ENCODE measurements at regions not wholly inside any gene's neighbourhood (a gene's known extent, or its start where the extent isn't known, plus 50 kb on each side); places are given as distances from the start of the nearest gene placed in this dataset.

DNA sequence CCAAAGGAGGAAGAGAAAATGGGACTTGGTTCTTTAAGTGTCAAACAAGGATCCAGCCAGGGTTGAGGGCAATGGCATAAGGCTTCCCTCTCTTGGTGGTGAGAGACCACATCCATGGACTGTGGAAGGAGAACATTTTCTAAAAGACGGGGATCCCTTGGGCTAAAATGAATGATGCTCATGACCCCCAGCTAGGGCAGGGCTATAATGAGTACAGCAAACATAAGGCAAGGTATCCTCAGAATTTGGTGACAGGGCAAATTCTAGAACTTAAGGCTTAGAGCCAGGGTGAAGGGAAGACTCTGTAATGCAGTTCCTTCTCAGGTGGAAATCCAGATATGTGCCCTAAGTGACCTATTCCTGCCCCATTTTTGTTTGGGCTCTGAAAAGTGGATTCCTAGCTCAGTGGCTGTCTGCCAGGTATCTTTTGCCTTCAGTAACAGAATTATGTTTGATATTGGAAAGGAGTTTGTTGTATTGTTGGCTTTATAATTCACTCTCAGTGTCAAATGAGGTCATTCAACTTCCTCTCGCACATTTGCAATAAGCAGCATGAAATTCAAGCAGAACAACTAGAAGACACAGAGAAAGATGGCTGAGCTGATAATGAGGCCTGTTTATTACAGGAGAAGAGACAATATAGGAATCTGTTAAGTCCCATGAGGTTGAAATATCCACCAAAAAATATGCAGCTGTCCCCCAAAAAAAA, 76.8 kb downstream of the DAD1 start:
- intact Hi-C loops (cut with micrococcal nuclease) (no loop called here), in situ Hi-C loops (cut with MboI; ENCODE audit: low sequenced_read_pairs) (no loop called here), dilution Hi-C loops (cut with HindIII; ENCODE audit: low sequenced_read_pairs, unreplicated experiment) (no loop called here)
- WGBS, 2 experiments (ENCODE audit: extremely low coverage in 2 of 2, insufficient read length in 1 of 2), result no CpG with 5 or more reads among the region's 2 CpGs
- ChIA-PET CTCF (no interaction called here), POLR2A (ENCODE audit: unreplicated experiment) (no interaction called here)
- no peak overlapping the region for H3K18ac ChIP-seq (ENCODE audit: low read depth, low read length)
- H3K56ac ChIP-seq (ENCODE audit: extremely low read depth, insufficient read depth, low read length), result no peak overlapping the region
- H2BK5ac ChIP-seq (ENCODE audit: low read depth, low read length, poor library complexity, severe bottlenecking), result no peak overlapping the region
- no peak overlapping the region for H3K23ac ChIP-seq (ENCODE audit: low read depth, low read length)
- H3K36me3 ChIP-seq (ENCODE audit: control insufficient read depth, insufficient read depth, low read length), result no peaks in the 10 kb centered on the region
- no peak overlapping the region for H2BK20ac ChIP-seq (ENCODE audit: low read depth, low read length)
- no peak overlapping the region for H3K27ac ChIP-seq (ENCODE audit: insufficient read depth, low read length)
- H2AK9ac ChIP-seq (replicated peaks; ENCODE audit: low read depth, low read length, poor library complexity), result no peak overlapping the region
- no peaks in the 10 kb centered on the region for H3K9me3 ChIP-seq (ENCODE audit: control insufficient read depth, insufficient read depth, low read length)
- DNase-seq (no peak), ATAC-seq (ENCODE audit: low read depth) (no peak)
- no peak overlapping the region for H2AK5ac ChIP-seq (ENCODE audit: low read depth, low read length)
- no peak overlapping the region for H4K5ac ChIP-seq (ENCODE audit: low read depth, low read length)
- TF ChIP-seq ELK1 (IDR thresholded peaks at IDR 0.05; ENCODE audit: borderline replicate concordance, low read depth, low read length) (no peak), NFE2L2 (IDR thresholded peaks at IDR 0.05; ENCODE audit: low read depth, low read length) (no peak), BHLHE40 (IDR thresholded peaks at IDR 0.05; ENCODE audit: low read depth, low read length) (no peak)
- no peaks in the 10 kb centered on the region for H3K79me1 ChIP-seq (ENCODE audit: low read depth in 1 of 2, low read length in 2 of 2)
- no peaks in the 10 kb centered on the region for H4K20me1 ChIP-seq (ENCODE audit: insufficient read depth, low read length)
- H3K4me3 ChIP-seq (ENCODE audit: insufficient read depth, low read depth, low read length), result no peak overlapping the region
- H3K4me2 ChIP-seq (ENCODE audit: low read depth, low read length), result no peak overlapping the region
- H4K91ac ChIP-seq (ENCODE audit: insufficient read depth, low read depth, low read length), result no peak overlapping the region
- peaks cover 4% of the 10 kb centered on the region for H3K4me1 ChIP-seq (ENCODE audit: control insufficient read depth, insufficient read depth, low read length)
- BruUV-seq (replicated peaks), result no TSS peak
- no peak overlapping the region for H3K14ac ChIP-seq (replicated peaks; ENCODE audit: low read depth, low read length)
- H2AFZ ChIP-seq (replicated peaks; ENCODE audit: low read length, poor library complexity), result no peak overlapping the region
- H3K27me3 ChIP-seq (ENCODE audit: control insufficient read depth, insufficient read depth, low read length), result no peaks in the 10 kb centered on the region
- H2BK120ac ChIP-seq (ENCODE audit: low read depth, low read length), result no peak overlapping the region
- H3K4ac ChIP-seq (ENCODE audit: low read depth, low read length), result no peak overlapping the region
- no peak overlapping the region for H3K9ac ChIP-seq (ENCODE audit: low read depth, low read length)
- no peak overlapping the region for H2BK15ac ChIP-seq (ENCODE audit: low read depth, low read length)
- no peak overlapping the region for H4K8ac ChIP-seq (ENCODE audit: low read depth in 2 of 2, low read length in 2 of 2)
- H3K9me1 ChIP-seq (ENCODE audit: insufficient read depth, low read length), result no peaks in the 10 kb centered on the region

Measured in IMR-90 (cell line).